Transverse colon (tissue), 4 donors: ENCODE measurements at regions not wholly inside any gene's neighbourhood (a gene's known extent, or its start where the extent isn't known, plus 50 kb on each side); places are given as distances from the start of the nearest gene placed in this dataset.

Experiments
- DNase-seq: peaks from one replicate; pipeline ENCODE4 v3.0.0-alpha.2; 2019
- H3K27ac ChIP-seq, 4 donors: fragments of 200-600 bp; sonication (generic); 2 replicates each; pipeline ENCODE4 v1.5.1; 2016 to 2018; ENCODE audit warnings: inconsistent platforms in 4 of 4
- H3K27me3 ChIP-seq: fragments of 200-600 bp; sonication (generic); 2 replicates; pipeline ENCODE4 v1.5.1; 2017; ENCODE audit warnings: inconsistent platforms
- H3K36me3 ChIP-seq, 4 donors: fragments of 200-600 bp; sonication (generic); 2 replicates each; pipeline ENCODE4 v1.5.1; 2017 to 2019; ENCODE audit warnings: inconsistent platforms in 4 of 4
- H3K4me1 ChIP-seq, 4 donors: fragments of 200-600 bp; sonication (generic); 2 replicates each; pipeline ENCODE4 v1.5.1; 2017 to 2020; ENCODE audit warnings: inconsistent platforms in 4 of 4
- H3K4me3 ChIP-seq, 4 donors: fragments of 200-600 bp; sonication (generic); 1 replicate in 1 of 4; 2 replicates in 3 of 4; pipeline versions ENCODE4 v1.5.1 to v1.6.1; 2017 to 2019; ENCODE audit warnings: inconsistent platforms in 4 of 4
- H3K9me3 ChIP-seq, 2 donors: fragments of 200-600 bp; sonication (generic); 2 replicates each; pipeline ENCODE4 v1.5.1; 2017 to 2019; ENCODE audit warnings: inconsistent platforms in 2 of 2
- CTCF ChIP-seq, 5 experiments: fragments of 200-600 bp in 3 of 5; fragments of 450-650 bp in 2 of 5; sonication (generic) in 3 of 5; IDR thresholded peaks; 1 replicate in 2 of 5; 2 replicates in 3 of 5; pipeline ENCODE4 v1.5.1; 2016 to 2017; ENCODE audit warnings: antibody characterized with exemption in 5 of 5, inconsistent platforms in 3 of 5, mild to moderate bottlenecking in 2 of 5, moderate library complexity in 1 of 5
- EP300 ChIP-seq: sonication (generic); formaldehyde crosslinking; IDR thresholded peaks from one replicate; pipeline ENCODE4 v1.6.1; 2017; ENCODE audit warnings: antibody characterized with exemption, low read depth
- POLR2A ChIP-seq: fragments of 450-650 bp; IDR thresholded peaks from one replicate; pipeline ENCODE4 v1.6.1; 2016; ENCODE audit warnings: antibody characterized with exemption, mild to moderate bottlenecking, moderate library complexity
- POLR2AphosphoS5 ChIP-seq, 3 donors: sonication (generic); formaldehyde crosslinking; IDR thresholded peaks; one replicate each; pipeline ENCODE4 v1.6.1; 2016; ENCODE audit warnings: antibody characterized with exemption in 3 of 3
- WGBS, 2 donors: methylation state at CpG; one replicate each; pipeline ENCODE4 v1.1.5; 2018; ENCODE audit warnings: low coverage in 1 of 2; 5-methylcytosine and 5-hydroxymethylcytosine counted together
- in situ Hi-C, 4 donors: fragments of 200-750 bp; cut with MboI; loops; one replicate each; pipeline versions ENCODE4 v1.15.0 to v1.15.1; 2017; ENCODE audit warnings: low sequenced_read_pairs in 3 of 4, low pct_ligation_motif_present in 1 of 4, low pct_unique_long_range_greater_than_20kb in 1 of 4
- intact Hi-C: fragments of 100-400 bp; cut with DNase I; formaldehyde crosslinking; loops from one replicate; pipeline ENCODE4 v1.15.1; 2023; ENCODE audit warnings: low total_unique reads

GRCh38 chr7:18109762-18110161, 82.1 kb upstream of the PRPS1L1 start:
- no peaks in the 10 kb centered on the region for H3K9me3 ChIP-seq
- no peaks in the 10 kb centered on the region for H3K4me1 ChIP-seq
- no peak for DNase-seq
- H3K36me3 ChIP-seq: no peaks in the 10 kb centered on the region
- TF ChIP-seq POLR2AphosphoS5 (IDR thresholded peaks at IDR 0.05) (no peak), EP300 (no peak), CTCF (IDR thresholded peaks at IDR 0.05) (no peak), POLR2A (no peak)
- H3K27ac ChIP-seq: no peak overlapping the region
- intact Hi-C loops: no loop called here
- H3K4me3 ChIP-seq: no peak overlapping the region
- WGBS, 2 donors: 29 to 69% methylated on average over 1 of the region's 1 CpG
- in situ Hi-C loops: no loop called here
- no peaks in the 10 kb centered on the region for H3K27me3 ChIP-seq

GRCh38 chr7:18116661-18117060, 89.0 kb upstream of the PRPS1L1 start:
- no peak for DNase-seq
- no peaks in the 10 kb centered on the region for H3K27me3 ChIP-seq
- H3K4me3 ChIP-seq: no peak overlapping the region
- no peaks in the 10 kb centered on the region for H3K4me1 ChIP-seq
- TF ChIP-seq POLR2A: no peak
- no peak for TF ChIP-seq CTCF (IDR thresholded peaks at IDR 0.05)
- TF ChIP-seq EP300: no peak
- no peak for TF ChIP-seq POLR2AphosphoS5 (IDR thresholded peaks at IDR 0.05)
- no peaks in the 10 kb centered on the region for H3K9me3 ChIP-seq
- intact Hi-C loops: no loop called here
- H3K36me3 ChIP-seq: no peaks in the 10 kb centered on the region
- in situ Hi-C loops: no loop called here
- H3K27ac ChIP-seq: no peak overlapping the region
- 83 to 86% methylated on average over 1 of the region's 1 CpG for WGBS, 2 donors

DNA sequence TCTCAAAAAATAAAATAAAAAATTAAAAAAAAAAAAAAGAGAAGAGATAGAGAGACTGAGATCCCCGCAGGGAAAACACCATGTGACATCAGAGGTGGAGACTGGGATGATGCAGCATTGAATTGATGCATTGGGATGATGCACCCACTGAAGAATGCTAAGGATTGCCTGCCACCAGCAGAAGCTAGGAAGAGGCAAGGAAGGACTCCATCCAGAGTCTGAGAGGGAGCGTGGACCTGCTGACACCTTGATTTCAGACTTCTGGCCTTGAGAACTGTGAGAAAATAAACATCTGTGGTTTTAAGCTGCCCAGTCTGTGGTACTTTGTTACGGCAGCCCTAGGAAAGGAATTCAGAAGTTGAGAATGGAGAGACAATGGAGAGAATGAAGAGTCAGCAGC, 89.8 kb upstream of the PRPS1L1 start:
- intact Hi-C loops (no loop called here), in situ Hi-C loops (no loop called here)
- H3K4me3 ChIP-seq: no peak overlapping the region
- H3K27me3 ChIP-seq: no peaks in the 10 kb centered on the region
- H3K9me3 ChIP-seq: no peaks in the 10 kb centered on the region
- H3K36me3 ChIP-seq: no peaks in the 10 kb centered on the region
- no peak overlapping the region for H3K27ac ChIP-seq
- H3K4me1 ChIP-seq: no peaks in the 10 kb centered on the region
- no peak for TF ChIP-seq CTCF (IDR thresholded peaks at IDR 0.05)
- no peak for TF ChIP-seq EP300
- no peak for TF ChIP-seq POLR2AphosphoS5 (IDR thresholded peaks at IDR 0.05)
- TF ChIP-seq POLR2A: no peak
- 85% methylated on average over 3 of the region's 3 CpGs for WGBS, 2 donors
- DNase-seq: no peak

DNA sequence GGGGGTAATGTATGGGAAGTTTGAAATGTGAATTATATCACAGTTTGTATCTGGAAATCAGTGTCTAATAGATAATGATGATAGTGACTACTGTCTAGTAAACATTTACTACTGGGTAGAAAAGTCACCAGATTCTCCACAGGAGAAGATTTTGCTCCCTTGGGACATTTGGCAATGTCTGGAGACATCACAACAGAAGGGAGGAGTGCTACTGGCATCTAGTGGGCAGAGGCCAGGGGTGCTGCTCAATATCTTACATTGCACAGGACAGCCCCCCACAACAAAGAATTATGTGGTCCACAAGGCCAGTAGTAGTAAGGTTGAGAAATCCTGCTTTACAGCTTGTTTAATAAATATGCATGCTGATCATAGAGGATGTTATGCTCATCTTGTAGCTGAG, 92.3 kb upstream of the PRPS1L1 start:
- intact Hi-C loops (no loop called here), in situ Hi-C loops (no loop called here)
- Histone ChIP-seq H3K27ac (no peak overlapping the region), H3K9me3 (no peaks in the 10 kb centered on the region), H3K4me1 (no peaks in the 10 kb centered on the region), H3K27me3 (no peaks in the 10 kb centered on the region), H3K36me3 (no peaks in the 10 kb centered on the region), H3K4me3 (no peak overlapping the region)
- DNase-seq: no peak
- TF ChIP-seq POLR2AphosphoS5 (IDR thresholded peaks at IDR 0.05): no peak
- no peak for TF ChIP-seq CTCF (IDR thresholded peaks at IDR 0.05)
- TF ChIP-seq POLR2A: no peak
